HG03103 (cell line): ENCODE measurements at regions not wholly inside any gene's neighbourhood (a gene's known extent, or its start where the extent isn't known, plus 50 kb on each side); places are given as distances from the start of the nearest gene placed in this dataset.

Source experiments
- ATAC-seq: cut with Tn5 transposase; IDR thresholded peaks from one replicate; pipeline ENCODE4 v1.9.1; 2021; ENCODE audit warnings: low read depth; ENCODE audit not compliant: unreplicated experiment

DNA sequence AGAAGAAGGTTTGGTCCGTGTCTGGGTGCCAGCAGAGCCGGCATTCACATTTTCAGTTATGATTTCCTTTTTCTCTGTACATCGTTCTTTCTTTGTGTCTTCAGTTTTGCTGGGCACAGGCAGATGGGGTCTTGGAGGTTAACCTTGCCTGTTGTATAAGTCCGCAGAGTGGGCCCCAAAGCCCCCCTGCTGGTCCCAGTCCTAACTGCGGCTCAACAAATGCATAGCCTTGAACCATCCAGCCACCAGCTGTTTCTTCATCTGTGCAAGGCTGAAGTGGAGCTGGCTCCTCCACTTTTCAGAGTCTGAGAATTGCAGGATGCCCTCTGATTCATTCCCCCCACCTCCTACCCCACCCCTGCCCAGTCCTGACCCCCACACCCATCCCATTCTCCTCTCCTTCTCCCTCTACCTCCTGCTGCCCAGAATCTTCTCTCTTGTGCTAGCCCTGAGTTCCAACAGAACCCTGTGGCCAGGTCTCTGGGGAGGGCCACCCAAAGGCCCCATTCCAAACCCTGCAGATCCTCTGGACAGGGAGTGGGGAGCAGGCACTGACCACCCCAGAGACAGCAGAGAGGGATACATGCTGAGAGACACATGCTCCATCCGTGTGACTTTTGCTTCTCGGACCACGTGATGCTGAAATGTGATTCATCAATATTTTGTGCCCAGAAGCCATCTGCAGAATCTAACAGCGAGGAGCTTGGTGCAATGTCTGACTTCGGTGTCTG is 386.5 kb upstream of the SULF2 start:
- no peak for ATAC-seq

DNA sequence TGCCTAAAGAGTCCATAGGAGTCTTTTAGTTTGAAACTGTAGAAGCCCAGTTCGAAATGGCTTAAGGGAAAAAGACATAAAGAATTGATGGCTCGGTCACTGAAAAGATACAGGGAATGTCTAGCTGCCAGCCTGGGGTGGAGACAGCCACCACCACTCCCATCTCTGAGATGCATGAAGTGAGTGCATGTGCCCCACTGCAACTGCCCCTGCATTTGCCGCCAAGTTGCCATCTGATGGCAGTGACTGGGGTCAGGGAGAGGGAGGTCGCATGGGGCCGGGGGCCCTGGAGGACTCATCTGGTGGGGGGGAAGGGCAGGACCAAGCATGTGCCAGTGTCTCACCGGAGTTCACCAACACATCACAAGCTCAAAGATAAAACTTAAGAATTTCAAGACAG is 385.8 kb upstream of the SULF2 start:
- ATAC-seq, result no peak

DNA sequence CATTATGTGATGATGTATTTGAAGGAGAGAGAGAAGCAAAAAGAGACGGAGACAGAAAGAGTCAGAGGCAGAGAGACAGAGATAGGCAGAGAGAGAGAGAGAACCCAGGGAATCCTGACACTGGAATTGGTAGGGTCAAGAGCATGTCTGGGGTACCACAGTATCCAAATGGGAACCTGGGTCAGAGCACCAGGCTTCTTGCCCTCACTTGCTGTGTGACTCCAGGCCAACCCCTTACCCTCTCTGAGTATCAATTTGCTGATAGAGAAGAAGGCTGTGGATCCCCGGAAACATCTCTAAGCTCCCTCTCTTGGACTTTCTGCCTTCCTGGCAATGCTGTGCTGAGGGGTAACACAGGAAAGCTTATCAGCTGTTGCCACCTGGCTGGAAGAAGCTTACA is 385.3 kb upstream of the SULF2 start:
- no peak for ATAC-seq

GRCh38 chr20:48169650-48170225 is 384.5 kb upstream of the SULF2 start:
- ATAC-seq, result no peak

DNA sequence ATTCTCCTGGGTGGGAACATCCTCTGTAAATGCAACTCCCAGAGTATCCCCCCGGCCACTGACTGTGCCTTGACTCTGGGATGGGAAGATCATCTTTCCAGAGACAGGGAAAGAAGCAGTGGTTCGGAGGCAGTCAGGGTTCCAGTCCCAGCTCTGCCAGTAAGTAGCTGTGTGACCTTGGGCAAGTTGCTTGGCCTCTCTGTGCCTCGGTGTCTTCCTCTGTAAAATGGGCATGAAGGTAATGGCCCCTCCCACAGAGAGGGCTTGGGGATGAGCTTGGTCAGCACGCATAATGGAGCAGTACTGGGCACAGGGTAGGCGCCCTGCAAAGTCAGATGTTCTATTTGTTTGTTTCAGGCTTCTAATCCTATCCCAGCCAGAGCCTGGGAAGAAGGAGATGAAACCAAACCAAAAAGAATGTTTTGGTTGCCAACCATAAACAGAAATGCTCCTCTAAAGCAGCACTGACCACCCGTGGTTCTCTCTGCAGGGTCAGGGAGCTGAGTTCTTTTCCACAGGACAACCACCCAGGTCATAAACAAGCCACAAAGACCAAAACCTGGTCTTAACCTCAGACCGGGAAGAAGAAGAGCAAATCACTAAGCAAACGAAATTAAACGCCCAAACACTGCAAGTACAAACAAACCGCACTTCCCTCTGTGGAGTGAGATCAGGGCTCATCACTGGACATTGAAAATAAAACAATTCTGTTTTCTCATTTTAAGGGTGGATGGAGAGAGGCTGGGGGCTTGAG is 381.0 kb upstream of the SULF2 start:
- no peak for ATAC-seq

DNA sequence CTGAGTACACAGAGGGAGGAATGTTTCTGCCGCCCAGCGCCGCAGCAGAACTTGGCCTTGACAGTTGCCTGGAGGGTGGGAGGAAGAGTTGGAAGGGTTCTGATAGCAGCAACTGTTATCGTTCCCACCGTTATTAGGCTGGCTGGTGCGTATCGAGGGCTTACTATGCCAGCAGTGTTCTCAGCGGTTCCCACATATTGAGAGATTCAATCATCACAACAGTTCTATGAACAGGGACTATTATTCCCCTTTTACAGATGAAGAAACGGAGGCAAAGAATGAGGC is 380.1 kb upstream of the SULF2 start:
- no peak for ATAC-seq

GRCh38 chr20:48164566-48165400 is 379.5 kb upstream of the SULF2 start:
- no peak for ATAC-seq

DNA sequence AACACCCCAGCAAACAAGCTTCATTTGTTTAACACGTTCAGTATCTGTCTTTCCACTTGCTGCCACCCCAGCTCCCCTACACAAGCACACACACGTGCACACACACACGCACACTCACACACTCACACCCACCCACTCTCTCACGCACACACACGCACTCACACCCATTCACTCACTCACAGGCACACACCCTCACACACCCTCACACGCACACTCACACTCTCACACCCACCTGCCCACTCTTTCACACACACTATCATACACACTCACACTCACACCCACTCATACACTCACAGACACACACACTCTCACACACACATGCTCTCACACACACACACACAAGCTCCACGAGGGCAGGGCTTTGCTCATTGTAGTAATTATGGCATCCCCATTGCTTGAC is 378.8 kb upstream of the SULF2 start:
- no peak for ATAC-seq

- ATAC-seq, result no peak
Measured at GRCh38 chr20:48163505-48163904, 378.2 kb upstream of the SULF2 start.

GRCh38 chr20:48162621-48163020 is 377.3 kb upstream of the SULF2 start:
- ATAC-seq, result no peak

DNA sequence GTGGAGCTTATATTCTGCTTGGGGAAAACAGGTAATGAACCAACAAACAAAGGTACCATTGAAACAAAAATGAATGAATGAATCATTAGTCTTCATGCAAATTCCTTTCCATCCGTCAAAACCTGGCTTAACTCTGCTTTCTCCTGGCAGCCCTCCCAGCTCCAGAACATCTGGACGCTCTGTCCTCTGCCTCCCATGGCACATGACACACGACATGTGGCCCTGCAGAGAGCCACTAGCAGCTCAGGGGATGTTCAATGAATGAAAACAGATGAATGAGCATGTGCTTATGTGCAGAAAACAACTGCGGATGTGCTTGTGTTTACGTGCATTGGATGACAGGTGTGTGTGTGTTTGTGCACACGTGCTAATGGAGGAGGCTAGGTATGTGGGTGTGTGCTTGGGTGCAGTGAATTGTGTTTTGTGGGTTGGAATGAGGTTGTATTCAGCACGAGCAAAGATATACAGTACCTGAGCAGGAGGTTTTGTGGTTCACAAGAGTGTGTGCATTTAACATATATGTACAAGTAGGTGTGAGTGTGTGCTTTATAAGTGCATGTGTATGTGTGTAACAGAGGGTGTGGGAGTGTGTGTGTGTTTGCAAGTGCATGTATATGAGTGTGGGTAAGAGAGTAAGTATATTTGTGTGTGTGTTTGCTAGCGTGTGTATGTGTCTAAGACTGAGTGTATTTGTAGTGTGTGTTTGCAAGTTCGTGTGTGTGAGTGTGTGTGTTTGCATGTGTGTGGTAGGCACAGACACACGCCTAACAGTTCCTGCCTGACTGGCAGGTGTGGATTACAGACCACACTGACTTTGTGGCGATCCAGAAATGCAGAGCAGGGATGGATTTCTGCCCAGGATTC is 374.1 kb upstream of the SULF2 start:
- ATAC-seq, result no peak

DNA sequence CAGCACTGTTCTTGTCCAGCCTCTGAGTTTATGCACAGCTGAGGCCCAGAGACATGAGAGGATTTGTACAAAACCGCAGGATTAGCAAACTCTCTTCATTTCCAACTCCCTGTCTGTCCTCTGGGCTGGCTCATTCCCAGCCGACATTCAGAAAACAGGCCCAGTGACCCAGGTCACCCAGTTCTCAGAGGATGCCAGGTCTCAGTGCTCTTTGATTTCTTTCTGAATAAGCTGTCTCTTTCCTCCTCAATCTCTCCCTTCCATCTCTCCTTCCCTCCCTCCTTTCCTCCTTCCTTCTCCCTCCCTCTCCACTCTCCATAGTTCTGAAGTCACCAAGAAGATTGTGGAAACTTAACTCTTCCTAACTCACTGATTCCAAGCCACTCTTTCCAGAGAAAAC is 372.7 kb upstream of the SULF2 start:
- ATAC-seq, result no peak

DNA sequence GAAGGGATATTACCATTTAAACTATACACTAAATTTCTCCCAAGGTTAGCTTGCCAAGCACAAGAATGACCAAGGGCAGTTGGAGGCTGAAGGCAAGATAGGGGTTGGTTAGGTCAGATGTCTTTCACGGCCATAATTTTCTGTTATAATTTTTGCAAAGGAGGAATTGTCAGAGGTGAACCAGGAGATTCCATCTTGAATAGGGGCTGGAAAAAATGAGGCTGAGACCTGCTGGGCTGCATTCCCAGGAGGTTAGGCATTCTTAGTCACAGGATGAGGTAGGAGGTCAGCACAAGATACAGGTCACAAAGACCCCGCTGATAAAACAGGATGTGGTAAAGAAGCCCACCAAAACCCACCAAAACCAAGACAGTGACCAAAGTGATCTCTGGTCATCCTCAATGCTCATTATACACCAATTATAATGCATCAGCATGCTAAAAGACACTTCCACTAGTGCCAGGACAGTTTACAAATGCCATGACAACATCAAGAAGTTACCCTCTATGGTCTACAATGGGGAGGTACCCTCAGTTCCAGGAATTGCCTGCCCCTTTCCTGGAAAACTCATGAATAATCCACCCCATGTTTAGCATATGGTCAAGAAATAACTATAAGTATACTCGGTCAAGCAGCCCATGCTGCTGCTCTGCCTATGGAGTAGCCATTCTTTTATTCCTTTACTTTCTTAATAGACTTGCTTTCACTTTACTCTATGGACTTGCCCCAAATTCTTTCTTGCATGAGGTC is 371.8 kb upstream of the SULF2 start:
- ATAC-seq, result no peak

DNA sequence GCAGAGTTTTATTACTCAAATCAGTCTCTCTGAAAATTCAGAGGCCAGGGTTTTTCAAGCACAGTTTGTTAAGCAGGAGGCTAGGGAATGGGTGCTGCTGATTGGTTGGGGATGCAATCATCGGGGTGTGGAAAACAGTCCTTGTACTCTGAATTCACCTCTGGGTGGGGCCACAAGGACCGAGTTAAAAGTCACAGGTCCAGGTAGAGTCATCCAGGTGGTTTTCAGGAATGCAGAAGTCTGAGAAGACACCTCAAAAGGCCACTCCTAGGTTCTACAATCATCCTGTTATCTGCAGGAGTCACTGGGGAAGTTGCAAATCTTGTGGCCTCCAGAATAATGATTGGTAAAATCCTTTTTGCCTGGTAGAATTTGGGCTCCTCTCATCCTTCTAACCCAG is 371.2 kb upstream of the SULF2 start:
- ATAC-seq, result no peak

GRCh38 chr20:48155268-48155667 is 370.0 kb upstream of the SULF2 start:
- no peak for ATAC-seq

GRCh38 chr20:48154040-48154765 is 368.9 kb upstream of the SULF2 start:
- ATAC-seq, result no peak

DNA sequence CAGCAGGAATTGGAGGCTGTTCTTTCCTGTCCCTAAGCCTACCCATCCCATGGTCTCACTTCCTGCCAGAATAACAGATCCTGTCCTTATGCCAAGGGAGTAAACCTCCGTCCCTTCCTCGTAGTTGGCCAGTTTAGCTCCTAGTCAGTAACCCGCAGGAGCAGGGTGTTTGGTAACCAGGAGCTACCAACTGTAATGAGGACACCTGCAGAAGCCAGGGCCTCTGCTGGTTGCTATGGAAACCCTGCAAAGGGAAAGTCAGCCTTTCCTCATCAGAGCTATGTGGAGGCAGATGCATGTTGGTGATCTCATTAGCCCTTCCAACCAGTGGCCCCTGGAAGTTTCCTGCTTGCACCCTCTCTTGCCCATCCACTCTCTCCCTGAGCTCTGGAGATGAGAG is 368.2 kb upstream of the SULF2 start:
- ATAC-seq, result no peak

DNA sequence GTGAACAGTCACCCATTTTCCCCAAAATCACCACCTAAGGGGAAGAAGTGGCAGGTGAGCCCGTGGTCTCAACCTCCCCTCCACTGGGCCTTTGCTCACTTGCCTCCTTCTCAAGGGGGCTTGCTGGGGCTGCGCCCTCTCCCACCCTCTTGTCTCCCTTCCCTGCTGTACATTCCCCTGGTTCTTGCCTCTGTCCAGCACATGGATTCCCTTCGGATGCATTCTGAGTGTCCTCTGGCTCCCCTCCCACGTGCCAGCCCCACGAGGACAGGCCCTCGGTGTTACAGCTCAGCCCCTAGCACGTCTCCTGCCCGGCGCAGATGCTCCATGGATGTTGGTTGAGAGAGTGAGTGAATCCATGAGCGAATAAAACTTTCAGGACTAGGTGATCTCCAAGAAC is 367.8 kb upstream of the SULF2 start:
- no peak for ATAC-seq

GRCh38 chr20:48150568-48150967 is 365.3 kb upstream of the SULF2 start:
- ATAC-seq, result no peak
